ENCODE measurements at regions not wholly inside any gene's neighbourhood (a gene's known extent, or its start where the extent isn't known, plus 50 kb on each side); places are given as distances from the start of the nearest gene placed in this dataset.

GRCh38 chr15:66860844-66861243 is 158.8 kb downstream of the SMAD6 start:
- TF ChIP-seq CTCF (conservative IDR thresholded peaks at IDR 0.05; ENCODE audit: low read length), result no peak
- no peak for TF ChIP-seq EZH2phosphoT487 (IDR thresholded peaks at IDR 0.05; ENCODE audit: borderline replicate concordance, low read depth, low read length)

Measured in OCI-LY7 (cell line).